ENCODE measurements at regions not wholly inside any gene's neighbourhood (a gene's known extent, or its start where the extent isn't known, plus 50 kb on each side); places are given as distances from the start of the nearest gene placed in this dataset.

DNA sequence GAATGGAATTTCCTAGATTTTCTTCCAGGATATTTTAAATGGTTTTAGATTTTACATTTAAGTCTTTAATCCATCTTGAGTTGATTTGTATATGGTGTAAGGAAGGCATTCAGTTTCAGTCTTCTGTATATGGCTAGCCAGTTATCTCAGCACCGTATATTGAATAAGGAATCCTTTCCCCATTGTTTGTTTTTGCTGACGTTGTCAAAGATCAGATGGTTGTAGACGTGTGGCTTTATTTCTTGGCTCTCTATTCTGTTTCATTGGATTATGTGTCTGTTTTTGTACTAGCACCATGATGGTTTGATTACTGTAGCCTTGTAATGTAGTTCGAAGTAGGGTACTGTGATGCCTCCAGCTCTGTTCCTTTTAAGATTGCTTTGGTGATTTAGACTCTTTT, 325.7 kb upstream of the EPHA6 start:
- no peak for TF ChIP-seq CTCF (IDR thresholded peaks at IDR 0.05; ENCODE audit: low read depth, low read length)
- no peak for DNase-seq (ENCODE audit: low read depth in 2 of 2)
- no peak overlapping the region for H3K4me3 ChIP-seq (replicated peaks in 1 of 2; ENCODE audit: low read depth in 2 of 2, low read length in 2 of 2)

- no peak overlapping the region for H3K4me3 ChIP-seq (replicated peaks in 1 of 2; ENCODE audit: low read depth in 2 of 2, low read length in 2 of 2)
- DNase-seq (ENCODE audit: low read depth in 2 of 2): no peak
- no peak for TF ChIP-seq CTCF (IDR thresholded peaks at IDR 0.05; ENCODE audit: low read depth, low read length)
Measured at GRCh38 chr3:96491023-96491422, 323.4 kb upstream of the EPHA6 start.

DNA sequence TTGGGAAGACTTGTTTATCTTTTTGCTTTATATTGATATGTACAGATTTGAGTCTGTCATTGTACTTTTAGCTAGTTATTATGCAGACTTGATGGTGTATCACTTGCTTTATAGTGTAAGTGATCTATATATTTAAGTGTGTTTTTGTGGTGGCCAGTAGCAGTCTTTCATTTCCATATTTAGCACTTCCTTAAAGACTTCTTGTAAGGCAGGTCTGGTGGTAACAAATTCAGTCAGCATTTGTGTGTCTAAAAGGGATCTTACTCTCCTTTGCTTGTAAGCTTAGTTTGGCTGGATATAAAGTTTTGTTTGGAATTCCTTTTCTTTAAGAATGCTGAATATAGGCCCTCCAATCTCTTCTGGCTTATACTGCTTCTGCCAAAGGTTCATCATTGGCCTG, 322.5 kb upstream of the EPHA6 start:
- DNase-seq (ENCODE audit: low read depth in 2 of 2): no peak
- H3K4me3 ChIP-seq (replicated peaks in 1 of 2; ENCODE audit: low read depth in 2 of 2, low read length in 2 of 2): no peak overlapping the region
- no peak for TF ChIP-seq CTCF (IDR thresholded peaks at IDR 0.05; ENCODE audit: low read depth, low read length)

GRCh38 chr3:96510334-96510733, 304.1 kb upstream of the EPHA6 start:
- DNase-seq (ENCODE audit: low read depth in 2 of 2): no peak
- no peak for TF ChIP-seq CTCF (IDR thresholded peaks at IDR 0.05; ENCODE audit: low read depth, low read length)
- no peak overlapping the region for H3K4me3 ChIP-seq (replicated peaks in 1 of 2; ENCODE audit: low read depth in 2 of 2, low read length in 2 of 2)

DNA sequence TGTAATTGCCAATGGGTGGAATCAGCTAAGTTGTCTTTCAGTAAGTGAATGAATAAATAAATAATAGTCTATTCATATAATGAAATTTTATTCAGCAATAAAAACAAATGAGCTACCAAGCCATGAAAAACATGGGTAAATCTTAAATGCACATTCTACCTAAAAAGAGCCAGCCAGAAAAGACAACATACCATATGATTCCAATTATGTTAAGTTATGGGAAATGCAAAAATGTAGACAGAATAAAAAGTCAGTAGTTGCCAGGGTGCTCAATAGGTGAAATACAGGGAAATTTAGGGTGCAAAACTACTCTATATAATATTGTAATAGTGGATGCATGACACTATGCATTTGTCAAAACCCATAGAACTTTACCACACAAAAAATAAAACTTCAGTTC, 277.2 kb upstream of the EPHA6 start:
- no peak for DNase-seq (ENCODE audit: low read depth in 2 of 2)
- H3K4me3 ChIP-seq (replicated peaks in 1 of 2; ENCODE audit: low read depth in 2 of 2, low read length in 2 of 2): no peak overlapping the region
- no peak for TF ChIP-seq CTCF (IDR thresholded peaks at IDR 0.05; ENCODE audit: low read depth, low read length)

GRCh38 chr3:96538186-96538585, 276.2 kb upstream of the EPHA6 start:
- TF ChIP-seq CTCF (IDR thresholded peaks at IDR 0.05; ENCODE audit: low read depth, low read length): no peak
- no peak overlapping the region for H3K4me3 ChIP-seq (replicated peaks in 1 of 2; ENCODE audit: low read depth in 2 of 2, low read length in 2 of 2)
- no peak for DNase-seq (ENCODE audit: low read depth in 2 of 2)

- TF ChIP-seq CTCF (IDR thresholded peaks at IDR 0.05; ENCODE audit: low read depth, low read length): no peak
- H3K4me3 ChIP-seq (replicated peaks in 1 of 2; ENCODE audit: low read depth in 2 of 2, low read length in 2 of 2): no peak overlapping the region
- DNase-seq (ENCODE audit: low read depth in 2 of 2): no peak
Measured at GRCh38 chr3:96548073-96548472, 266.3 kb upstream of the EPHA6 start.

All from cardiac fibroblast (primary cell).